GM12873 (cell line): ENCODE measurements at regions not wholly inside any gene's neighbourhood (a gene's known extent, or its start where the extent isn't known, plus 50 kb on each side); places are given as distances from the start of the nearest gene placed in this dataset.

Experiments
- CTCF ChIP-seq: IDR thresholded peaks from 2 replicates; pipeline ENCODE4 v1.5.1; 2012; ENCODE audit warnings: low read depth, mild to moderate bottlenecking, moderate library complexity, low read length, control low read depth; ENCODE audit not compliant: insufficient read depth; ENCODE audit errors: missing control alignments

DNA sequence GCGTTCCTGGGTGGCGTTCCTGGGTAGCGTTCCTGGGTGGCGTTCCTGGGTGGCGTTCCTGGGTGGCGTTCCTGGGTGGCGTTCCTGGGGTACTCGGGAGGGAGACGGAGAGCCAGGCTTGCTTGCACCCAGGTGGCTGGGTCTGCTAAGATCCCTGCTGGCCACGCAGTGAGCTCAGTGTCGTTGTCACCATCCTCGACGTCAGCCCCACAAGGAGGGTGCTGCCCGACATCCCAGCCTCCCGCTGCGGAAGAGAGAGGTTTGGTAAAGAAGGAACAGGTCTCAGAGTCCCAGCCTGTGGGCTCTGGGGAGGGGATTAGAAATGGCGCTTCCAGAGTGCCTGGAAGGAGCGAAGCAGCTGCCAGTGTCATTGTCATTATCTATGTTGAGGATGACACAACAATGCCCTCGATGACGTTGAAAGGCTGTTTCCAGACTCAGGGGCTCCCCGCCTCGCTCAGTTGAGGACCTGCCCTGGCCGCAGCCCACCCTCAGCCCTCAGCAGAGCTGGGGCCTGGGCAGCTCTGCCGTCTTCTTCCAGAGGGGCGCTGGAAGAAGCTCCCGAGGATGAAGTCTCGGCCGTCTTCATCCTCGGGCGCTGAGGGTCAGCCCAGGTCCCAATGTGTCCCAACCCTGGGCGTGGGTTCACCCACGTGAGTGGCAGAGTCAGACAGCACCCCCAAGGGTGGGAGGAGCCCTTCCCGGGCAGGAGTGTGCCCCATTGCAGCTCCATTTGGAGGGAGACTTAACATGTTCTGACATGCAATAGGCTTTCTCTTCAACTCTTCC lies 328.8 kb downstream of the ADGRD1 start:
- no peak for TF ChIP-seq CTCF

DNA sequence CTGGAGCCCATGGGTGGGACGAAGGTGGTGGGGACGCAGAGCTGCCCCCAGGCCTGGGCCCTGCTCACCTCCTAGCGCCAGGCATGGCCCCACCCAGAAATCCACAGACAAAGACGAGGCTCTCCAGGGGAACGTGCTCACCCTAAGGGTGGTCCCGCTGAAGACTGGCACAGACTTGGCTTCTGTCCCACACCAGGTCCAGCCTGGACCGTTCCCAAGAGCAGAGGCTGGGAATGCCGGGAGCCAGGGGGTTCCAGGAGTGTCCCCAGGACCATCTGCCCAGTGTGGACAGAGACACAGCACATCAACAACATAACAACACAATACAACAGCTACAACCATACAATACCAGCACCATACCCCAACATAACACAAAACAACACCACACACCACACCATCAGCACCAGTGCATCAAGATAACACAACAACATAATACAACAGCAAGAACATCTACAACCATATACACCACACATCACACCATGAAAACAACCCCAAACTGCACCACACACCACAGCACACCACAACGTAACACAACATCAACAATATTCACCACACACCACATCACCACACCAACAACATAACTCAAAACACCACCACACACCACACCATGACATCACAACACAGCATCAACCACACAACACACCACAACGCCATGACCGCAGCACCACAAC lies 329.6 kb downstream of the ADGRD1 start:
- TF ChIP-seq CTCF = no peak

GRCh38 chr12:131287015-131287937 lies 333.6 kb downstream of the ADGRD1 start:
- TF ChIP-seq CTCF = no peak

- TF ChIP-seq CTCF = no peak
Observed at GRCh38 chr12:131287938-131288764, 334.4 kb downstream of the ADGRD1 start.

DNA sequence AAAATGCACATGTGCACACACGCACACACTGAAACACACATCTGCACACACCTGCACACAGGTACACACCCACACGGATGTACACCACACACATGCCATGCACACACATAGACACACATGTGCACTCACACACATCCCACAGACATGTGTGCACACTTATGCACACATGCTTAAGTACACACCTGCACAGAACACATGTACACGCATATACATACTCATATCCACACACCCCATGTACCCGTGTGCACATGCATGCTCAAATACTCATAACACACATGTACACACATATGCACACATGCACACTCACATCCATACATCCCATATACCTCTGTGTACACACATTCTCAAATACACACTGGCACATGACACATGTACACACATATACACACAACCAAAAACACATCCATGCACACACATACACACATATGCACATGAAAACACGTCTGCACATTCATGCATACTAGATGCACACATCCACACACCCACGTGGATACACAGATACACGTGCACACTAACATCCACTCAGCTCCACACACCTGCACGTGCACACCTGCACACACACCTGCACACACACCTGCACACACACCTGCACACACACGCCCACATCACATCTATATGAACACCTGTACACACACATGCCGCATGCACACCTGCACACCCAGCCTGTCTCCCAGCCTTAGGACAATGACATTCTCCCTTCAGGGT lies 336.7 kb downstream of the ADGRD1 start:
- no peak for TF ChIP-seq CTCF

GRCh38 chr12:131309700-131310099 lies 356.0 kb downstream of the ADGRD1 start:
- no peak for TF ChIP-seq CTCF
